ENCODE measurements at regions not wholly inside any gene's neighbourhood (a gene's known extent, or its start where the extent isn't known, plus 50 kb on each side); places are given as distances from the start of the nearest gene placed in this dataset.

GRCh38 chr12:125606312-125606711 lies 541.1 kb downstream of the AACS start:
- H3K27ac ChIP-seq (ENCODE audit: low read length in 2 of 2) = no peak overlapping the region
- ChIA-PET CTCF (no interaction called here), POLR2A (no interaction called here)
- ATAC-seq (ENCODE audit: low read depth) (no peak), DNase-seq (no peak)
- no peaks in the 10 kb centered on the region for H3K4me1 ChIP-seq (ENCODE audit: control insufficient read depth in 2 of 2, insufficient read depth in 2 of 2, low read length in 2 of 2)
- TF ChIP-seq EZH2 (IDR thresholded peaks at IDR 0.05; ENCODE audit: borderline replicate concordance, insufficient read depth, low read depth, low read length, poor library complexity, severe bottlenecking) (no peak), CTCF (IDR thresholded peaks at IDR 0.05) (no peak)
- no peaks in the 10 kb centered on the region for H3K79me2 ChIP-seq (ENCODE audit: control insufficient read depth, insufficient read depth, low read length)
- no peak overlapping the region for H3K4me3 Mint-ChIP-seq
- H3K9ac ChIP-seq (ENCODE audit: low read length) = no peak overlapping the region
- H3K27ac Mint-ChIP-seq = no peak overlapping the region
- H2AFZ ChIP-seq (ENCODE audit: insufficient read depth, low read depth, low read length, poor library complexity, severe bottlenecking) = no peak overlapping the region
- H3K9me3 Mint-ChIP-seq (ENCODE audit: insufficient read depth) = peaks cover 6% of the 10 kb centered on the region
- H3K4me3 ChIP-seq (ENCODE audit: control extremely low read depth in 1 of 5, extremely low read depth in 1 of 5, insufficient read depth in 1 of 5, low read depth in 2 of 5, low read length in 4 of 5) = no peak overlapping the region
- no peaks in the 10 kb centered on the region for H3K36me3 ChIP-seq (replicated peaks in 1 of 2; ENCODE audit: control extremely low read depth in 1 of 2, control insufficient read depth in 1 of 2, extremely low read depth in 1 of 2, insufficient read depth in 2 of 2, low read length in 1 of 2)
- no peaks in the 10 kb centered on the region for H4K20me1 ChIP-seq (ENCODE audit: control insufficient read depth, insufficient read depth, low read length, poor library complexity, severe bottlenecking)
- no peaks in the 10 kb centered on the region for H3K4me1 Mint-ChIP-seq
- no peaks in the 10 kb centered on the region for H3K27me3 Mint-ChIP-seq
- WGBS (ENCODE audit: insufficient coverage) = 98% methylated on average over 5 of the region's 5 CpGs
- intact Hi-C loops (cut with micrococcal nuclease) = no loop called here
- no peaks in the 10 kb centered on the region for H3K27me3 ChIP-seq (replicated peaks in 1 of 4; ENCODE audit: control extremely low read depth in 1 of 4, control insufficient read depth in 3 of 4, insufficient read depth in 4 of 4, low read length in 3 of 4)
- H3K9me3 ChIP-seq (ENCODE audit: control extremely low read depth in 1 of 3, control insufficient read depth in 2 of 3, insufficient read depth in 1 of 3, low read length in 2 of 3) = peaks cover 0 to 4% (median 0%) of the 10 kb centered on the region in 3 donors
- no peak overlapping the region for H3K4me2 ChIP-seq (replicated peaks; ENCODE audit: low read depth, low read length, poor library complexity, severe bottlenecking)

GRCh38 chr12:125610292-125610691 lies 545.1 kb downstream of the AACS start:
- no peak overlapping the region for H3K4me3 Mint-ChIP-seq
- Histone ChIP-seq H3K4me3 (ENCODE audit: control extremely low read depth in 1 of 5, extremely low read depth in 1 of 5, insufficient read depth in 1 of 5, low read depth in 2 of 5, low read length in 4 of 5) (no peak overlapping the region), H2AFZ (ENCODE audit: insufficient read depth, low read depth, low read length, poor library complexity, severe bottlenecking) (no peak overlapping the region), H3K4me1 (ENCODE audit: control insufficient read depth in 2 of 2, insufficient read depth in 2 of 2, low read length in 2 of 2) (no peaks in the 10 kb centered on the region), H3K9ac (ENCODE audit: low read length) (no peak overlapping the region), H3K27ac (ENCODE audit: low read length in 2 of 2) (no peak overlapping the region), H3K4me2 (replicated peaks; ENCODE audit: low read depth, low read length, poor library complexity, severe bottlenecking) (no peak overlapping the region), H3K9me3 (ENCODE audit: control extremely low read depth in 1 of 3, control insufficient read depth in 2 of 3, insufficient read depth in 1 of 3, low read length in 2 of 3) (peaks cover 0 to 7% (median 0%) of the 10 kb centered on the region in 3 donors), H3K27me3 (replicated peaks in 1 of 4; ENCODE audit: control extremely low read depth in 1 of 4, control insufficient read depth in 3 of 4, insufficient read depth in 4 of 4, low read length in 3 of 4) (no peaks in the 10 kb centered on the region), H4K20me1 (ENCODE audit: control insufficient read depth, insufficient read depth, low read length, poor library complexity, severe bottlenecking) (no peaks in the 10 kb centered on the region), H3K36me3 (replicated peaks in 1 of 2; ENCODE audit: control extremely low read depth in 1 of 2, control insufficient read depth in 1 of 2, extremely low read depth in 1 of 2, insufficient read depth in 2 of 2, low read length in 1 of 2) (no peaks in the 10 kb centered on the region), H3K79me2 (ENCODE audit: control insufficient read depth, insufficient read depth, low read length) (no peaks in the 10 kb centered on the region)
- peaks cover 6% of the 10 kb centered on the region for H3K9me3 Mint-ChIP-seq (ENCODE audit: insufficient read depth)
- TF ChIP-seq CTCF (IDR thresholded peaks at IDR 0.05) (no peak), EZH2 (IDR thresholded peaks at IDR 0.05; ENCODE audit: borderline replicate concordance, insufficient read depth, low read depth, low read length, poor library complexity, severe bottlenecking) (no peak)
- 90% methylated on average over 4 of the region's 5 CpGs for WGBS (ENCODE audit: insufficient coverage)
- intact Hi-C loops (cut with micrococcal nuclease) = no loop called here
- no peak for DNase-seq
- no peaks in the 10 kb centered on the region for H3K27me3 Mint-ChIP-seq
- no peaks in the 10 kb centered on the region for H3K4me1 Mint-ChIP-seq
- H3K27ac Mint-ChIP-seq = no peak overlapping the region
- CTCF ChIA-PET = no interaction called here
- ATAC-seq (ENCODE audit: low read depth) = no peak
- POLR2A ChIA-PET = no interaction called here

All from B cell (primary cell).